Esophagus muscularis mucosa (tissue), 4 donors: ENCODE measurements at regions not wholly inside any gene's neighbourhood (a gene's known extent, or its start where the extent isn't known, plus 50 kb on each side); places are given as distances from the start of the nearest gene placed in this dataset.

ENCODE experiments used
- CTCF ChIP-seq, 3 experiments: fragments of 200-600 bp in 2 of 3; fragments of 450-650 bp in 1 of 3; sonication (generic) in 2 of 3; IDR thresholded peaks; one replicate each; pipeline ENCODE4 v1.5.1; 2017 to 2019; ENCODE audit warnings: antibody characterized with exemption in 3 of 3, mild to moderate bottlenecking in 2 of 3, moderate library complexity in 1 of 3
- EP300 ChIP-seq: sonication (generic); formaldehyde crosslinking; IDR thresholded peaks from one replicate; pipeline ENCODE4 v1.6.1; 2017; ENCODE audit warnings: antibody characterized with exemption
- POLR2A ChIP-seq: fragments of 450-650 bp; IDR thresholded peaks from one replicate; pipeline ENCODE4 v1.6.1; 2017; ENCODE audit warnings: antibody characterized with exemption, moderate library complexity, mild to moderate bottlenecking, low read depth

DNA sequence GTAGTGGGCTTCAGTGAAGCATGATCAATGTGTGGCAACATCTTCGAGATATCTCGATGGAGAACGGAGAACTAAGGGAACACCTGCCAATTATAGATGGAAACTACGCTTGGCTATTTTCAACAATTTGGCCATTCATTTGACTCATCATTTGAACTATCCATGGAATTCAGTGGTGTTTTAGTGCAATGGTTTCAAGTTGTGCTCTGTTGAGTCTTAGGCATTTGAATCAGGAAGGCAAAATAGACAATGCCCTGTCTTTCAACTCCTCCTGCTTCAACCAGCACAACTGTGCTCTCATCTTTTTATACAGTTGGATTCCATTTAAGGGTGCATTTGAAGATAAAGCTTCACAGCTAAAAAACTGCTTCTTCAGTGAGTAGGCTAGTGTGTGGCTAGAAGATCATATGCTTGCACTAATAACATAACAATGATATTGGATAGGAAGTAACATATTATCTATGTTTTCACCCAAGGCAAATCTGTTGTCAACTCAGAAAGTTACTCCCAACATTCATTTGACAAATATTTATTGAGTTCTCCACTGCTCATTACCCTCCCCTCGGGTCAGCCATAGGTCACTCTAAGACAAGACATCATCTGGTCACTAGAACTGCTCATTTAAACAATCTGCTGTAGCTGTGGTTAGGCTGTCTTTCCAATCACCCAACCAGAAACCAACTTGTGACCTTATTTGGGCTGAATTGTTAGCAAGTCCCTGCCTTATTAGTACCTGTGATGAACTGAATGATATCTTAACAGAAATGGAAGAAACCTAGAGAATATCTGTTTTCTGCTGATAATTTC, 314.1 kb upstream of the SP4 start:
- TF ChIP-seq CTCF (IDR thresholded peaks at IDR 0.05) (no peak), POLR2A (no peak), EP300 (no peak)
